KMS-11 (cell line): ENCODE measurements at regions not wholly inside any gene's neighbourhood (a gene's known extent, or its start where the extent isn't known, plus 50 kb on each side); places are given as distances from the start of the nearest gene placed in this dataset.

Source experiments
- H2AFZ ChIP-seq: fragments of 200-600 bp; sonication (generic); 2 replicates; pipeline ENCODE4 v1.6.1; 2016; ENCODE audit warnings: antibody characterized with exemption, mixed run types, low read depth
- H3K27ac ChIP-seq: fragments of 200-600 bp; sonication (generic); 2 replicates; pipeline ENCODE4 v1.6.1; 2016; ENCODE audit warnings: mild to moderate bottlenecking, mixed run types
- H3K27me3 ChIP-seq: fragments of 200-600 bp; sonication (generic); 2 replicates; pipeline ENCODE4 v1.6.1; 2017; ENCODE audit warnings: mild to moderate bottlenecking, low read depth, mixed run types, moderate library complexity; ENCODE audit not compliant: insufficient read depth
- H3K36me3 ChIP-seq: fragments of 200-600 bp; sonication (generic); 2 replicates; pipeline ENCODE4 v1.6.1; 2017; ENCODE audit warnings: mild to moderate bottlenecking, mixed run types; ENCODE audit not compliant: insufficient read depth
- H3K4me1 ChIP-seq: fragments of 200-600 bp; sonication (generic); 2 replicates; pipeline ENCODE4 v1.6.1; 2016; ENCODE audit warnings: mild to moderate bottlenecking, low read depth, mixed run types; ENCODE audit not compliant: poor library complexity, severe bottlenecking
- H3K4me2 ChIP-seq: fragments of 200-600 bp; sonication (generic); 2 replicates; pipeline ENCODE4 v1.7.0; 2016; ENCODE audit warnings: mild to moderate bottlenecking, mixed run types
- H3K4me3 ChIP-seq: fragments of 200-600 bp; sonication (generic); IDR thresholded peaks from 2 replicates; pipeline ENCODE4 v1.6.1; 2017; ENCODE audit warnings: low read depth, low read length, mixed read lengths; ENCODE audit not compliant: insufficient read depth
- H3K79me2 ChIP-seq: fragments of 200-600 bp; sonication (generic); 2 replicates; pipeline ENCODE4 v1.6.1; 2016; ENCODE audit warnings: low read depth, mixed run types; ENCODE audit not compliant: insufficient read depth
- H3K9ac ChIP-seq: fragments of 200-600 bp; sonication (generic); 2 replicates; pipeline ENCODE4 v1.6.1; 2016; ENCODE audit warnings: mild to moderate bottlenecking, mixed run types
- H4K20me1 ChIP-seq: fragments of 200-600 bp; sonication (generic); 2 replicates; pipeline ENCODE4 v1.6.1; 2016; ENCODE audit warnings: mild to moderate bottlenecking, mixed run types; ENCODE audit not compliant: insufficient read depth
- CTCF ChIP-seq: fragments of 200-600 bp; sonication (generic); conservative IDR thresholded peaks from 2 replicates; pipeline ENCODE4 v1.6.1; 2017; ENCODE audit warnings: low read depth, mild to moderate bottlenecking, antibody characterized with exemption, low read length, moderate library complexity, mixed read lengths

GRCh38 chr2:120540719-120541552 is 194.7 kb upstream of the GLI2 start:
- Histone ChIP-seq H4K20me1 (no peaks in the 10 kb centered on the region), H3K36me3 (no peaks in the 10 kb centered on the region), H3K4me2 (no peak overlapping the region), H3K4me3 (no peak overlapping the region), H3K27ac (no peak overlapping the region), H3K9ac (no peak overlapping the region), H3K79me2 (no peaks in the 10 kb centered on the region), H2AFZ (no peak overlapping the region), H3K4me1 (no peaks in the 10 kb centered on the region), H3K27me3 (no peaks in the 10 kb centered on the region)
- no peak for TF ChIP-seq CTCF

- Histone ChIP-seq H2AFZ (no peak overlapping the region), H3K79me2 (no peaks in the 10 kb centered on the region), H3K9ac (no peak overlapping the region), H3K27me3 (no peaks in the 10 kb centered on the region), H3K4me1 (no peaks in the 10 kb centered on the region), H3K36me3 (no peaks in the 10 kb centered on the region), H4K20me1 (no peaks in the 10 kb centered on the region), H3K27ac (no peak overlapping the region), H3K4me3 (no peak overlapping the region), H3K4me2 (no peak overlapping the region)
- TF ChIP-seq CTCF, result no peak
Measured at GRCh38 chr2:120541553-120541932, 194.1 kb upstream of the GLI2 start.

- H3K9ac ChIP-seq, result no peak overlapping the region
- no peak for TF ChIP-seq CTCF
- no peaks in the 10 kb centered on the region for H3K79me2 ChIP-seq
- no peaks in the 10 kb centered on the region for H3K4me1 ChIP-seq
- no peak overlapping the region for H2AFZ ChIP-seq
- no peaks in the 10 kb centered on the region for H3K36me3 ChIP-seq
- no peaks in the 10 kb centered on the region for H4K20me1 ChIP-seq
- H3K27me3 ChIP-seq, result no peaks in the 10 kb centered on the region
- H3K4me3 ChIP-seq, result no peak overlapping the region
- no peak overlapping the region for H3K27ac ChIP-seq
- no peak overlapping the region for H3K4me2 ChIP-seq
Measured at GRCh38 chr2:120541972-120542670, 193.5 kb upstream of the GLI2 start.

- no peak overlapping the region for H3K9ac ChIP-seq
- H2AFZ ChIP-seq, result no peak overlapping the region
- H4K20me1 ChIP-seq, result no peaks in the 10 kb centered on the region
- H3K4me2 ChIP-seq, result no peak overlapping the region
- no peak overlapping the region for H3K27ac ChIP-seq
- TF ChIP-seq CTCF, result no peak
- no peaks in the 10 kb centered on the region for H3K79me2 ChIP-seq
- H3K36me3 ChIP-seq, result no peaks in the 10 kb centered on the region
- no peaks in the 10 kb centered on the region for H3K27me3 ChIP-seq
- H3K4me1 ChIP-seq, result no peaks in the 10 kb centered on the region
- no peak overlapping the region for H3K4me3 ChIP-seq
Measured at GRCh38 chr2:120542911-120543527, 192.6 kb upstream of the GLI2 start.
